ENCODE measurements at regions not wholly inside any gene's neighbourhood (a gene's known extent, or its start where the extent isn't known, plus 50 kb on each side); places are given as distances from the start of the nearest gene placed in this dataset.

DNA sequence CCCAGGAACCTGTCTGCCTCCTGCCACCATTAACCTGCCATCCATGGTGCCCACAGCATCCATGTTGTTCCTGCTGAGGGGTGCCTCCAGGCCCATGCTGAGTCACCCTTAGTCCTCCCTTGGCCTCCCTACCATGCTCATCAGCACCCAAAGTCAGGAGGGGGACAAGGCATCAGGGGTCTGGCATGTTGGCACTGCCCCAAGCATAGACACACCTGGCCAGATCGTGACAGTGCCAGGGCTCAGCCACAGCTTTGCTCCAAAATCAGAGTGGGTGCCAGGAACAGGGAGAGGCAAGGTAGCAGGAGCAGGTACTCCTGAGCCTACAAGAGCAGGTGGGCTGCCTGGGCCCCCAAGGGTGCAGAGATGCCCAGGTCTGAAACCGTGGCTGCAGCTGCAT is 566.6 kb downstream of the TLE1 start:
- no peak overlapping the region for H3K27ac ChIP-seq (ENCODE audit: low read depth, low read length)
- no peak overlapping the region for H3K4me3 ChIP-seq (ENCODE audit: low read depth in 1 of 2, low read length in 2 of 2)
- no peaks in the 10 kb centered on the region for H3K27me3 ChIP-seq (ENCODE audit: control insufficient read depth in 1 of 2, insufficient read depth in 2 of 2, low read length in 2 of 2)
- H3K9ac ChIP-seq (ENCODE audit: low read depth in 1 of 2, low read length in 2 of 2): no peak overlapping the region
- no peaks in the 10 kb centered on the region for H3K36me3 ChIP-seq (ENCODE audit: control insufficient read depth in 1 of 2, insufficient read depth in 2 of 2, low read length in 2 of 2)
- H3K4me1 ChIP-seq (ENCODE audit: control insufficient read depth in 1 of 2, insufficient read depth in 2 of 2, low read length in 2 of 2): no peaks in the 10 kb centered on the region
- peaks cover 0 to 2% of the 10 kb centered on the region in 2 donors for H3K9me3 ChIP-seq (ENCODE audit: control insufficient read depth in 1 of 2, low read length in 2 of 2)

DNA sequence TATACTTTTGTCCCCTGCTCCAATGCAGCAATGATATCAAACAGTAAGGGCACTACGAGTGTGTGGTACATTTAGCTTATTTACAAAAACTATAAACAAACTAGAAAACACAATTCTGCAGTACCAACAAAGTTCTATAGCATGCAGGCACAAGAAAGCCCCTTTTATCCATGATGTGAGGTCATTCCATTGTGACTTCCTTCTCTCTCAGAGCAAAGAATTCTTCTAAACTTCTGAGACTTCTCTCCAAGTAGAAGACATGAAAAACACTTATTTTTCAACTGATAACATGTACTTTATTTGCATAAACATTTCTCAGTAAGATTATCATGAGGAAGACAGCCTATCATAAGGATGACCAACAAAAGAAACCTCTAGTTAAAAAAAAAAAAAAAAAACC is 569.8 kb downstream of the TLE1 start:
- Histone ChIP-seq H3K9ac (ENCODE audit: low read depth in 1 of 2, low read length in 2 of 2) (no peak overlapping the region), H3K4me1 (ENCODE audit: control insufficient read depth in 1 of 2, insufficient read depth in 2 of 2, low read length in 2 of 2) (no peaks in the 10 kb centered on the region), H3K9me3 (ENCODE audit: control insufficient read depth in 1 of 2, low read length in 2 of 2) (peaks cover 0 to 2% of the 10 kb centered on the region in 2 donors), H3K27ac (ENCODE audit: low read depth, low read length) (no peak overlapping the region), H3K4me3 (ENCODE audit: low read depth in 1 of 2, low read length in 2 of 2) (no peak overlapping the region), H3K36me3 (ENCODE audit: control insufficient read depth in 1 of 2, insufficient read depth in 2 of 2, low read length in 2 of 2) (no peaks in the 10 kb centered on the region), H3K27me3 (ENCODE audit: control insufficient read depth in 1 of 2, insufficient read depth in 2 of 2, low read length in 2 of 2) (no peaks in the 10 kb centered on the region)

DNA sequence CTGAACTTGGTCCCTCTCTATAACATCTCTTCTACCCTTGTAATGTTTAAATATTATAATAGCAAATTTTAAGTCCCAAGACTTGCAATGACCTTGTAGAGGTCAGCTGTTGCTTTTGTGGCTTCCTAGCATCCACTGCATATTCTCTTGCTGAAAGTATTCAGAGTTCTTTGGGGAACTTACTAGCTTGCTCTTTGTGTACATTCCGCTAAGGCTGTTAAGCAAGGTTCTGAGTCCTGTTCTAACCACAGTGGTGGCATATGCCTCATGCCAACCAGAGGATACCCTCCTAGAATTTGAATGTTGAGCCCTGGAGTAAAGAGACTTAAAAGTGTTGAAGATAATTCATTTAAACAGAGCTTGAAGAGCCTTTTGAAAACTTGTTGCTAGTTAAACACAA is 570.9 kb downstream of the TLE1 start:
- Histone ChIP-seq H3K4me3 (ENCODE audit: low read depth in 1 of 2, low read length in 2 of 2) (no peak overlapping the region), H3K9ac (ENCODE audit: low read depth in 1 of 2, low read length in 2 of 2) (no peak overlapping the region)

DNA sequence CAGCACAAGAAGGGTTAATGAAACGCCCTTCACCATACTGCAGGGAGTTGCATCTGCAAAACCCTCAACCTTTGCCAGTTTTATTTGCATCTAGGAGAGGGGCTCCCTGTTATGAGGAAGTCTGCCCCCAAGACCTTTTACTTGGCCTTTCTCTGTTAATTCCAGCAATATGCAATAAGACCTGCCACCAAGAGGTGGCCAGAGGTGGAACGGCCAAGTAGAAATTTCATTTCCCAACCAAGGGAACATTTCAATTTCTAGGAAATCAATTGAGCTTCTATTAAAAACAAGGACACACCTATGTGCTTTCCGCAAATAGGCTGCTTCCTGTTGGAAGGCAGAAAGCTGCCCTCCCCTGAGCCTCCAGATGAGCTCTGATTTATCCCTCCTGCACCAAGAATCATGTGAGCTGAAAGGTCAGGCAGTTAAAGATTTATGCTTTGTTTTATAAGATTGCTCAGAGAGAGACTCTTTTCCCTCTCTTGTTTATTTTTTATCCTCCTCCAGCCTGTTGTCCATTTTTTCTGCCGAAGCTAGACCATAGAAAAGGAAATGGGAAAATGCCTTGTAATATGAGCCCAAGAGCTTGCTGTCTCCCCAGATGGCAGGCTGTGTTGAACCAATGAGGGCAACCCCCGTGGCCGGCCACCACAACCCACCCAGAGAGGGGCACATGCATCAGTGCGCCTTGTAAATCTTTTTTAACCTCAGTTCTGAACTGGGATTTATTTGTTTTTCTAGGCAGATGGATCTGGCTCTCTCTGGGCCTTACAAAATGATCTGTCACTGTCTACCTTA is 572.8 kb downstream of the TLE1 start:
- Histone ChIP-seq H3K9ac (ENCODE audit: low read depth in 1 of 2, low read length in 2 of 2) (no peak overlapping the region), H3K36me3 (ENCODE audit: control insufficient read depth in 1 of 2, insufficient read depth in 2 of 2, low read length in 2 of 2) (no peaks in the 10 kb centered on the region), H3K27me3 (ENCODE audit: control insufficient read depth in 1 of 2, insufficient read depth in 2 of 2, low read length in 2 of 2) (no peaks in the 10 kb centered on the region), H3K4me3 (ENCODE audit: low read depth in 1 of 2, low read length in 2 of 2) (no peak overlapping the region), H3K27ac (ENCODE audit: low read depth, low read length) (no peak overlapping the region), H3K9me3 (ENCODE audit: control insufficient read depth in 1 of 2, low read length in 2 of 2) (no peaks in the 10 kb centered on the region), H3K4me1 (ENCODE audit: control insufficient read depth in 1 of 2, insufficient read depth in 2 of 2, low read length in 2 of 2) (no peaks in the 10 kb centered on the region)

More for the DNA sequence above, 570.9 kb downstream of the TLE1 start:
- Histone ChIP-seq H3K36me3 (ENCODE audit: control insufficient read depth in 1 of 2, insufficient read depth in 2 of 2, low read length in 2 of 2) (no peaks in the 10 kb centered on the region), H3K9me3 (ENCODE audit: control insufficient read depth in 1 of 2, low read length in 2 of 2) (peaks cover 0 to 2% of the 10 kb centered on the region in 2 donors), H3K4me1 (ENCODE audit: control insufficient read depth in 1 of 2, insufficient read depth in 2 of 2, low read length in 2 of 2) (no peaks in the 10 kb centered on the region), H3K27me3 (ENCODE audit: control insufficient read depth in 1 of 2, insufficient read depth in 2 of 2, low read length in 2 of 2) (no peaks in the 10 kb centered on the region), H3K27ac (ENCODE audit: low read depth, low read length) (no peak overlapping the region)

DNA sequence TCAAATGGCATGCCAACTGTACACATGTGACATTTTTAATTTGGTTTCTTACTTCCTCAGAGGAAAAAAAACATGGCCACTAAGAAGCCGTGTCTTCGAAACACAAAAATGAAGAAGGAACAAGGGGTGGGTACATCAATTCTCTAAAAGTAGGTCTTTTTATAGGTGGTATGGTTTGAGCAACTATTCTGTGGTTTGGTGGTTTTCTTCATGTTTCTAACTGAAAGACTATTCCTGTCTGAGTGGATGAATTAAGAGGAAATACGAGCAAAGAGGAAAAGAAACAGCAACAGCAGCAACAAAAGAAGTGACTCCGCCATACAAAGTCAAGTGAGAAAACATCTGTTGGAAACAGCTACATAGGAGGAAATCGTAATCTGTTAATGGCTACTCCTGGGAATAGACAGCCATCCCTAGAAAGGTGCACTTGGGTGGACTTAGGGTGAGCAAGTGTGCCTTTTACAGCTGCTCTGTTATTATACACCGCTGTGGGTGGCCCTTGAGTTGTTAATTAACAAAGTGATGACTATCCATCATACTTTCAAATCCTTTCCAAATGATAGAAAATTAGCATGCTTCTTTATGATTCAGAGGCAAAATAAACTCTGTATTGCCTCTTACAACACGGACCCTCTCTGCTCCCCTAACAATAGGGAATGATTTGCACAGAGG is 575.8 kb downstream of the TLE1 start:
- Histone ChIP-seq H3K27me3 (ENCODE audit: control insufficient read depth in 1 of 2, insufficient read depth in 2 of 2, low read length in 2 of 2) (no peaks in the 10 kb centered on the region), H3K9me3 (ENCODE audit: control insufficient read depth in 1 of 2, low read length in 2 of 2) (no peaks in the 10 kb centered on the region), H3K9ac (ENCODE audit: low read depth in 1 of 2, low read length in 2 of 2) (no peak overlapping the region), H3K4me1 (ENCODE audit: control insufficient read depth in 1 of 2, insufficient read depth in 2 of 2, low read length in 2 of 2) (no peaks in the 10 kb centered on the region), H3K36me3 (ENCODE audit: control insufficient read depth in 1 of 2, insufficient read depth in 2 of 2, low read length in 2 of 2) (no peaks in the 10 kb centered on the region), H3K4me3 (ENCODE audit: low read depth in 1 of 2, low read length in 2 of 2) (no peak overlapping the region), H3K27ac (ENCODE audit: low read depth, low read length) (no peak overlapping the region)

DNA sequence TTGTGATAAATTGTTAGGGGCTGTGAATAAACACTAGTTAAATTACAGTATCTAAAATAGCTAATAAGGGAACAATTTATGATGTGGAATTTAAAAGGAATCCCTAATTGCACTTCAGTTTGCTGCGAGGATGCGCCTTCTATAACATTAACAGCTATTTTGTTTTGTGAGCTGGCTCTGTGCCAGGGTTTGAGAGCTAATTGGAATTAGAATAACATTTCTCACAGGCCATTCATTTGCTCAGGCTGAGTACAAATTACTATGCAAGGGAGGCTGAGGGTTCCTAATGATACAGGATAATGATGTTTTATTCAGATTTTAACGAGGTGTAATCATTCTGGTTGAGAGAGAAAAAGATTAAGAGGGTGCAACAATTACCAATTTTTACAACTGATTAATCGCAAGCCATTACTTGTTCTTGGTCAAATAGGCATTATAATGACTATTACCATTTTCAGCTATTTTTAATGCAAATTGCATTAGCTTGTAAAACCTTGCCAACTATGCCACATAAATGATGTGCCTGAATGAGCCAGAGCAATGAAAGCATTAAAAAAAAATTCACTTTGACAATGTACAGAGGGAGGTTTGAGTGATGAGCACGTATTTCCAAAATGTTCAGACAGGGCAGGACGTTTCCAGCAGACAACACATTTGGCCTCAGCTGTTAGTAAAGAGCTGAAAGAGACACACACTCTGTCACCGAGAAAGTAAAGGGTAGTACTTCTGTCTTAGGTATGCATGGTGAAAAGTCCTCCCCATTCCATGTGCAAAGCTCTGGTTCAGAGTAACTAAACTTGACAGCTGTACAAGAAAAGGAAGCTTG is 576.5 kb downstream of the TLE1 start:
- no peak overlapping the region for H3K9ac ChIP-seq (ENCODE audit: low read depth in 1 of 2, low read length in 2 of 2)
- H3K27me3 ChIP-seq (ENCODE audit: control insufficient read depth in 1 of 2, insufficient read depth in 2 of 2, low read length in 2 of 2): no peaks in the 10 kb centered on the region
- H3K36me3 ChIP-seq (ENCODE audit: control insufficient read depth in 1 of 2, insufficient read depth in 2 of 2, low read length in 2 of 2): no peaks in the 10 kb centered on the region
- no peak overlapping the region for H3K27ac ChIP-seq (ENCODE audit: low read depth, low read length)
- no peaks in the 10 kb centered on the region for H3K4me1 ChIP-seq (ENCODE audit: control insufficient read depth in 1 of 2, insufficient read depth in 2 of 2, low read length in 2 of 2)
- no peak overlapping the region for H3K4me3 ChIP-seq (ENCODE audit: low read depth in 1 of 2, low read length in 2 of 2)
- no peaks in the 10 kb centered on the region for H3K9me3 ChIP-seq (ENCODE audit: control insufficient read depth in 1 of 2, low read length in 2 of 2)

DNA sequence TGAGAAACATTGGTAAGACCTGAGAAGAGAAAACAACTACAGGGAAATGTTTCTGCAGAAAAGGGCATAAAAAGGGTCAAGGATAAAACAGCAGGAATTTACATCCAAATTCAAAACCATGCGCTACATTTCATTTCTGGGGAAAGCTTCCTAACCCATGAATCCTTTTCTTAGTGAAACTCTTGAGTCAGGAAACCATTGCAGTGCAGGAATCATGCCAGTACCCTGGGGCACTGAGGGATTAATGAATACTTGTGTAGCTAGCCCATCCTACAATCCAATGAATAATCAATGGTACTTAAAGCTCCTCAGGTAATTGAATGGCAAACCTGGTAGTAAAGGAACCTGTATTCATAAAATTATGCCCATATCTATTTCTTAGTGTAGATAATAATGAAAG is 580.5 kb downstream of the TLE1 start:
- Histone ChIP-seq H3K27me3 (ENCODE audit: control insufficient read depth in 1 of 2, insufficient read depth in 2 of 2, low read length in 2 of 2) (no peaks in the 10 kb centered on the region), H3K9ac (ENCODE audit: low read depth in 1 of 2, low read length in 2 of 2) (no peak overlapping the region), H3K4me1 (ENCODE audit: control insufficient read depth in 1 of 2, insufficient read depth in 2 of 2, low read length in 2 of 2) (no peaks in the 10 kb centered on the region), H3K9me3 (ENCODE audit: control insufficient read depth in 1 of 2, low read length in 2 of 2) (no peaks in the 10 kb centered on the region), H3K36me3 (ENCODE audit: control insufficient read depth in 1 of 2, insufficient read depth in 2 of 2, low read length in 2 of 2) (no peaks in the 10 kb centered on the region), H3K4me3 (ENCODE audit: low read depth in 1 of 2, low read length in 2 of 2) (no peak overlapping the region), H3K27ac (ENCODE audit: low read depth, low read length) (no peak overlapping the region)

DNA sequence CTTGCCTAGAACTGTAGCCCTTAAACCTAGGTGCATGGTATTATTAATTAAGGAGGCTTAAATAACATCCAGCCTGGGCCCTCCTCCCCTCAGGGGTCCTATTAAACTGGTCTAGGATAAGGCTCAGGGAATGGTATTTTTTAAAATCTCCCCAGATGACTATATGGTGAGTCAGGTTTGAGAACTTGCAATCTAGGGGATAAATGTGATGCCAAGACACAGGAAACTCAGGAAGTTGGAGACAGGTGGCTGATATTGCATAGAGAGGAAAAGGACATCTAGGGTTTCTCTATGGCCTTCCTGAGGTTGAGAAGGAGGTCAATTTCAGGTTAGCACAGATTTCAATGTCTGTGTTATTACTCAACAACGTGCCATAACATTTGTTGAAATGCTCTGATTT is 581.0 kb downstream of the TLE1 start:
- no peak overlapping the region for H3K4me3 ChIP-seq (ENCODE audit: low read depth in 1 of 2, low read length in 2 of 2)
- no peaks in the 10 kb centered on the region for H3K27me3 ChIP-seq (ENCODE audit: control insufficient read depth in 1 of 2, insufficient read depth in 2 of 2, low read length in 2 of 2)
- H3K4me1 ChIP-seq (ENCODE audit: control insufficient read depth in 1 of 2, insufficient read depth in 2 of 2, low read length in 2 of 2): no peaks in the 10 kb centered on the region
- no peaks in the 10 kb centered on the region for H3K36me3 ChIP-seq (ENCODE audit: control insufficient read depth in 1 of 2, insufficient read depth in 2 of 2, low read length in 2 of 2)
- no peak overlapping the region for H3K9ac ChIP-seq (ENCODE audit: low read depth in 1 of 2, low read length in 2 of 2)
- no peaks in the 10 kb centered on the region for H3K9me3 ChIP-seq (ENCODE audit: control insufficient read depth in 1 of 2, low read length in 2 of 2)
- H3K27ac ChIP-seq (ENCODE audit: low read depth, low read length): no peak overlapping the region

DNA sequence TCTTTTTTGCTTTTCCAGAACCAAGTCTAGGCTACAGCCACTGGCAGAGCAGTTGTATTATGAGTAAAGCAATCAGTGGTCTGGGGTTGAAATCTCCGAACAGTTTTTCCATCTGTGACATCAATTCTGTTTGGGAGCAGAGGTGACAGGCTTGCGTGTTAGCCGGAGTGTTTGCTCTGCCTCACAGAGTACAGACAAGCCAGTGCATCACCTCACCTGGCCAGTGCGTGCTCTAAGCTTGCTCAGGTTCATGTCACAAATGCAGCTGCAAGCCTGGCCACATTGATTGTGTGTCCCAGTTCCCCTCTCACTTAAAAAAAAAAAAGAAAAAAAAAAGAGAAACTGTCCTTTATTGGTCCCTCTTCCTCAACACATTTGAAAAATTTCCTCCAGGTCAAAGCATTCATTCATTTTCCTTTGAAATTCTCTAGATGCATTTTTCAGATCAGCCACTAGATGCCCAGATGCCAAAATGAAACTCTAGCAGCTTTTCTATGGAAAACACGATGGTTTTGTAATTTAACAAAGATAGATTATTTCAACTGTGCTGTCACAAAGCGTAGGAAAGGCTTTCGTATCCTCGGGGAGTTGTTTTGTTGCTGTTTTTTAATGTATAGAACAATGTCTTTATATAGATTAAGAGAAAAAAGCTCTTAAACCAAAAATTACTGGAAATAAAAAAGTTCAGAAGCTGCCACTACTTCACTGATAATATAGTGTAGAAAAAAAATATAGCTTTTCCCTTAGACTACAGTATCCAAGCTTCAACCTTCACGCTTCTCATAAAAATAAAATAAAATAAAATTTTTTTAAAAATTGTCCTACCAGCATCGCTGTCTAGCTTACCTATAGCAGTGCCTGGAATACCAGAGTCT is 585.5 kb downstream of the TLE1 start:
- no peaks in the 10 kb centered on the region for H3K36me3 ChIP-seq (ENCODE audit: control insufficient read depth in 1 of 2, insufficient read depth in 2 of 2, low read length in 2 of 2)
- no peak overlapping the region for H3K4me3 ChIP-seq (ENCODE audit: low read depth in 1 of 2, low read length in 2 of 2)
- H3K9ac ChIP-seq (ENCODE audit: low read depth in 1 of 2, low read length in 2 of 2): no peak overlapping the region
- no peaks in the 10 kb centered on the region for H3K27me3 ChIP-seq (ENCODE audit: control insufficient read depth in 1 of 2, insufficient read depth in 2 of 2, low read length in 2 of 2)
- no peak overlapping the region for H3K27ac ChIP-seq (ENCODE audit: low read depth, low read length)
- H3K9me3 ChIP-seq (ENCODE audit: control insufficient read depth in 1 of 2, low read length in 2 of 2): peaks cover 3 to 4% of the 10 kb centered on the region in 2 donors
- no peaks in the 10 kb centered on the region for H3K4me1 ChIP-seq (ENCODE audit: control insufficient read depth in 1 of 2, insufficient read depth in 2 of 2, low read length in 2 of 2)
